ENCODE measurements at regions not wholly inside any gene's neighbourhood (a gene's known extent, or its start where the extent isn't known, plus 50 kb on each side); places are given as distances from the start of the nearest gene placed in this dataset.

DNA sequence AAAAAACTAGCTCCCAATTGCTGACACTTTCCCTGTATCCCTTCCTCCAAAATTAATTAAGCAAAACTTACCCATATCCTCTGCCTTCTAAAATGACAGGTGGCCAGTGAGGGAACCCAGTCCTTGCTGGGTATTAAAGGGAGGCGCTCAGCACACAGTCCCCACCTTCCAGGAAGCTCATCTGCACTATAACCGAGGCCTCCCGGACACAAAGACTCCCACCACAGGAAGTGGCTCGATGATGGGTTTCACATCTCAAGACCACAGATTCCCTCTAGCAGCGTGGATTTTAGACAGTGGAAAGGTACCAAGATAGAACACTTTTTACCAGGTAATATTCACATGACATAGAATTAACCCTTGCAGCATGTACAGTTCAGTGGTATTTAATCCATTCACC is 126.8 kb upstream of the NCOR2 start:
- no peak overlapping the region for H3K4me3 ChIP-seq (ENCODE audit: low read depth, low read length)
- TF ChIP-seq, protein P1, sequence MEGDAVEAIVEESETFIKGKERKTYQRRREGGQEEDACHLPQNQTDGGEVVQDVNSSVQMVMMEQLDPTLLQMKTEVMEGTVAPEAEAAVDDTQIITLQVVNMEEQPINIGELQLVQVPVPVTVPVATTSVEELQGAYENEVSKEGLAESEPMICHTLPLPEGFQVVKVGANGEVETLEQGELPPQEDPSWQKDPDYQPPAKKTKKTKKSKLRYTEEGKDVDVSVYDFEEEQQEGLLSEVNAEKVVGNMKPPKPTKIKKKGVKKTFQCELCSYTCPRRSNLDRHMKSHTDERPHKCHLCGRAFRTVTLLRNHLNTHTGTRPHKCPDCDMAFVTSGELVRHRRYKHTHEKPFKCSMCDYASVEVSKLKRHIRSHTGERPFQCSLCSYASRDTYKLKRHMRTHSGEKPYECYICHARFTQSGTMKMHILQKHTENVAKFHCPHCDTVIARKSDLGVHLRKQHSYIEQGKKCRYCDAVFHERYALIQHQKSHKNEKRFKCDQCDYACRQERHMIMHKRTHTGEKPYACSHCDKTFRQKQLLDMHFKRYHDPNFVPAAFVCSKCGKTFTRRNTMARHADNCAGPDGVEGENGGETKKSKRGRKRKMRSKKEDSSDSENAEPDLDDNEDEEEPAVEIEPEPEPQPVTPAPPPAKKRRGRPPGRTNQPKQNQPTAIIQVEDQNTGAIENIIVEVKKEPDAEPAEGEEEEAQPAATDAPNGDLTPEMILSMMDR (IDR thresholded peaks at IDR 0.05; ENCODE audit: insufficient read depth, low read length): no peak
- DNase-seq (ENCODE audit: low read depth): no peak

DNA sequence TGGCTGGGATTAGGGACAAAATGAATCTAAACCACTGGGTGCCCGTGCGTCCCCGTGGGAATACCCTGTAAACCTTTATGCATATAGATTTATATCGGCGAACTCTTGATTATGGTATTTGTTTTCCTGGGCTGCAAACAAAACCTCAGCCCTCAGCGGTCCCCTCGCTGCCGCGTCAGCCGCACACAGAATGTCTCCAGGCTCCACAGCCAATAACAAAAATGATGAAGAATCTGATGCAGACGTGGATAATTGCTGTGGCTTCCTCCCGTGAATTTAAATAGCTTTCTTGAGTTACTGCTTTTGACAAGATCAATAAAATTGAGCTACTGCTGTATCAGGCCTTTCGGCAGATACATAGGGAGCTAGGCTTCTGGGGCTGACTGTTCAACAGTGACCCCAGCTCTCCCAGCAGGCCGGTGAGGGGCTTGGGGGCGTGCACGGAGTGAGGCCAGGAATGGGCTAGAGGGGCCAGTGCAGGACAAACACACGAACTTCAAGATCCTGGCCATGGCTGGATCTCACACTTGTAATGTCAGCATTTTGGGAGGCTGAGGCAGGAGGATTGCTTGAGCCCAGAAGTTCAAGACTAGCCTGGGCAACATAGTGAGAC is 125.8 kb upstream of the NCOR2 start:
- TF ChIP-seq, protein P1 (IDR thresholded peaks at IDR 0.05; ENCODE audit: insufficient read depth, low read length): no peak
- no peak for DNase-seq (ENCODE audit: low read depth)
- H3K4me3 ChIP-seq (ENCODE audit: low read depth, low read length): no peak overlapping the region

DNA sequence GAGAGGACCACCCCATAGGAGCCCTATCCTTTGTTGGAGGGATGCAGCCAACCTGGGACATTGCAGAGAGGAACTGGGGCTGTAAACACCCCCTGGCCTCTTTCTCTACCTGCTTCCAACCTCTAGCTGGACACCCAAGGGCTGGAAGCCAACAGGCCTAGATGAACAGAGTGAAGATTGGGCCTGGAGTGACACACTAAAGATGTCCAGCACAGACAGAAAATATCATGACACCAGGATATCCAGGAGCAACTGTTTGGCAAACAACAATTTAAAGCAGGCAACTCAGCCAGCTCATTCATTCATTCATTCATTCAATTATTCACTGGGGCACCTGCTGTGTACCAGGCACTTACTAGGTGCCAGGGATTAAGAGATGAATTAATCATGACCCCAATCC is 125.0 kb upstream of the NCOR2 start:
- no peak overlapping the region for H3K4me3 ChIP-seq (ENCODE audit: low read depth, low read length)
- TF ChIP-seq, protein P1 (IDR thresholded peaks at IDR 0.05; ENCODE audit: insufficient read depth, low read length): no peak
- DNase-seq (ENCODE audit: low read depth): no peak

DNA sequence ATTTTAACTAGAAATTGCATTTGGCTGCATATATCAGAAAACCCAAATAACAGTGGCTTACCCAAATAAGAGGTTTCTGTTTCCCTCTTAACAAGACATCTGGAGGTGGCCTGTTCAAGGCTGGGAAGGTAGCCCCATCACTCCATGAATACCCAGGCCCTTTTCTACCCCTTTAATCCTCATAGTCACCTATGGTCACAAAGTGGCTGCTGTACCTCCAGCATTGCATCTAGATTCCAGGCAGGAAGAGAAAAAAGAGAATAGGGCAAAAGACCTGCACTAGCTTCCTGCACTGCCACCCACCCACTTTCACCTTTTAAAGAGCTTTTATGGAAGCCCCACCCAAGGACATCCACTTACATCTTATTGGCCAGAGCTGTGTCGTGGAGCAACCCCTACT is 124.0 kb upstream of the NCOR2 start:
- TF ChIP-seq, protein P1 (IDR thresholded peaks at IDR 0.05; ENCODE audit: insufficient read depth, low read length): no peak

DNA sequence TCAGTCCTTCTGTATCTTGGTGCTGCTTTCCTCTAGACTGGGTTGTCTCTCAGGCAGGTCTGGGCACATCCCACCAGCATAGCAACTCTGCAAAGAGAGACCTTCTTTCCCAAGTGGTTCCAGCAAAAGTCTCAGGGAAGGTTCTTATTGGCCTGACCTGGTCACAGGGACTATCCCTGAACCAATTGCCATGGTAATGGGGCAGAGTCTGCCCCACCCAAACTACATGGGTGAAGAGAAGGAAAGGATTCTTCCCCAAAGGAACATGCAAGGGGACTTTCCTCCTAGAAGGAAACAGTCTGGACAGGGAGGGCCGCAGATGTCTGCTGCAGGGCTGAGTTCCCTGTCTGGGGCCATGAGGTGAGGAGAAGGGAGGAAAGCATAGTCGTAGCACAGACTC is 122.2 kb upstream of the NCOR2 start:
- TF ChIP-seq, protein P1 (IDR thresholded peaks at IDR 0.05; ENCODE audit: insufficient read depth, low read length): no peak
- DNase-seq (ENCODE audit: low read depth): no peak
- no peak overlapping the region for H3K4me3 ChIP-seq (ENCODE audit: low read depth, low read length)

More for the DNA sequence above, 124.0 kb upstream of the NCOR2 start:
- no peak for DNase-seq (ENCODE audit: low read depth)
- no peak overlapping the region for H3K4me3 ChIP-seq (ENCODE audit: low read depth, low read length)

DNA sequence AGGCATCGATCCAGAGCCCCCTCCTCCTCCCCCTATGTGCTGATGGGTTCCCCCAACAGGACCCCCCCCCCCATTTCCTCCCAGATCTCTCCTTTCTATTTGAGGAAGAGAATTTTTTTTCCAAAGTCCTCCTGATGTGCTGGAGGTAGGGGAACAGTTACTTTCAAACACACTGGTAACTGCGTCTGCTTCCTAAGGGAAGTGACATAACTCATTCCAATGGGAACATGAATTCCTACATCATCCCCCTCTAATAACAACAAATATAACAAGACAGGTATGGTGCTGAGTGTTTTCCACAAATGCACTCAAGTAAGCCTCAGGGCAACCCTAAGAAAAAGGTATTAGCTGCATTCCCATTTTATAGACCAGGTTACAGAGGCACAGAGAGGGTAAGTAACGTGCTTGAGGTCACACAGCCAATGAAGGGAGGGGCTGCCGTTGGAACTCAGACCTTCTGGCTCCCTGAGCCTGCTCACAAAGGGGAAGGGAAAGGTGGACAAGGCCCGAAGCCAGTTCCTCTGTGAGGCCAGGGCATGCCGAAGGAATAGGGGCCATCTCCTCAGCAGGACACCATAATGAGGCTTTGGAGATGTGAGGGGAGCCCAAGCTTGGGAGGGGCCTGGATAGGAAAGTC is 121.1 kb upstream of the NCOR2 start:
- TF ChIP-seq, protein P1 (IDR thresholded peaks at IDR 0.05; ENCODE audit: insufficient read depth, low read length): no peak
- no peak for DNase-seq (ENCODE audit: low read depth)
- H3K4me3 ChIP-seq (ENCODE audit: low read depth, low read length): no peak overlapping the region

All from fibroblast of the aortic adventitia (primary cell).